SK-N-MC (cell line): ENCODE measurements at regions not wholly inside any gene's neighbourhood (a gene's known extent, or its start where the extent isn't known, plus 50 kb on each side); places are given as distances from the start of the nearest gene placed in this dataset.

Experiments used
- EZH2 ChIP-seq: fragments of 200-600 bp; sonication (generic); IDR thresholded peaks from one replicate; pipeline ENCODE4 v1.6.1; 2017; ENCODE audit warnings: antibody characterized with exemption
- POLR2AphosphoS5 ChIP-seq: IDR thresholded peaks from 2 replicates; pipeline ENCODE4 v1.6.1; 2012; ENCODE audit warnings: mild to moderate bottlenecking, low read depth, low read length, borderline replicate concordance

DNA sequence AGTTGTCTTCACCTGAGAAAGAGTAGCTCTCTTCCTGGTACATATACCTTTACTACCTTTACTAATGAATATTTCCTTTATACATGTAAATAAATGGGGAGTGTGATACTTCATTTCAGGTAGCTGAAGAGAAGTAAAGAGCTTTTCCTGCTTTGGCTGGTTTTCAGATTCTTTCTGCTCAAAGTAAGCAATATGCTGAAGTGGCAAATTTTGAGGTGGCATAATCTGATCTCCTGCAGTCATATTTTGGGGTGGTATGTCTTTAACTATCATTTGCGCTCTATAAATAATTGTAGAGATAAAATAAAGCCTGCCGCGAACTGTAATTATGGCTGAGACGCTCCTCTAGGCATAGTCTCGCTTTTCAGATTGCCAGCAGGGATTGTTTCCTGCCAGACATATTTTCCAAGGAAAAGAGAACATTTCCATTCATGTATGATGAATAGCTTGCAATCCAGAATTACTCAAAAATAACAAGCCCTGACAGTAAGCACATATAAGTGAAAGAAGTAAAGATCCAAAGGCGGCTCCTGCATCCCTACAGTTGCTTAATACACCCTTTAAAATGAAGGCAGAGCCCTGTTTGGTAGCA lies 200.7 kb downstream of the C12orf50 start:
- TF ChIP-seq POLR2AphosphoS5 (no peak), EZH2 (no peak)
